ENCODE measurements at regions not wholly inside any gene's neighbourhood (a gene's known extent, or its start where the extent isn't known, plus 50 kb on each side); places are given as distances from the start of the nearest gene placed in this dataset.

DNA sequence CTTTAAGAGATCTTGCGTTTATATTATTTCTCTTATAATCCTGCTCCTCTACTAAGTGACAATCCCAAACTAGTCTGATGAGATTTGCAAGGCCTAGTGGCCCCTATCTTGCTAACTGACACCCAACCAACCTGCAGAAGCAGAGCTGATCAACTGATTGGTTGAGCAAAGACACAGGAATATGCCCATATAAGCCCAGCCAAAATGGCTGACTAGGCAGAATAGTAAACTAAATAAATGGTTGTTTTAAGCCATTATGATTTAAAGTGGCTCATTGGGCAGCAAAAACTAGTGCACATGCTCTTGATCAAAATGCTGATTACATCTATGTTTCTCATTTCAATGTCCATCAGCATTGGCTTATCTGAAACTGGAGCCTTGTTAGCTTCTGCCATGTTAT, 238.0 kb upstream of the PDE4D start:
- no peak overlapping the region for H2AFZ ChIP-seq (ENCODE audit: low read depth, low read length)
- H3K4me2 ChIP-seq (ENCODE audit: insufficient read depth, low read length): no peak overlapping the region
- ChIA-PET POLR2A (no interaction called here), CTCF (no interaction called here)
- TF ChIP-seq MYC (IDR thresholded peaks at IDR 0.05; ENCODE audit: low read depth, low read length): no peak
- TF ChIP-seq, protein P1, sequence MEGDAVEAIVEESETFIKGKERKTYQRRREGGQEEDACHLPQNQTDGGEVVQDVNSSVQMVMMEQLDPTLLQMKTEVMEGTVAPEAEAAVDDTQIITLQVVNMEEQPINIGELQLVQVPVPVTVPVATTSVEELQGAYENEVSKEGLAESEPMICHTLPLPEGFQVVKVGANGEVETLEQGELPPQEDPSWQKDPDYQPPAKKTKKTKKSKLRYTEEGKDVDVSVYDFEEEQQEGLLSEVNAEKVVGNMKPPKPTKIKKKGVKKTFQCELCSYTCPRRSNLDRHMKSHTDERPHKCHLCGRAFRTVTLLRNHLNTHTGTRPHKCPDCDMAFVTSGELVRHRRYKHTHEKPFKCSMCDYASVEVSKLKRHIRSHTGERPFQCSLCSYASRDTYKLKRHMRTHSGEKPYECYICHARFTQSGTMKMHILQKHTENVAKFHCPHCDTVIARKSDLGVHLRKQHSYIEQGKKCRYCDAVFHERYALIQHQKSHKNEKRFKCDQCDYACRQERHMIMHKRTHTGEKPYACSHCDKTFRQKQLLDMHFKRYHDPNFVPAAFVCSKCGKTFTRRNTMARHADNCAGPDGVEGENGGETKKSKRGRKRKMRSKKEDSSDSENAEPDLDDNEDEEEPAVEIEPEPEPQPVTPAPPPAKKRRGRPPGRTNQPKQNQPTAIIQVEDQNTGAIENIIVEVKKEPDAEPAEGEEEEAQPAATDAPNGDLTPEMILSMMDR (IDR thresholded peaks at IDR 0.05; ENCODE audit: extremely low read depth in 1 of 2, insufficient read depth in 1 of 2, low read depth in 1 of 2, low read length in 2 of 2): no peak
- intact Hi-C loops (cut with micrococcal nuclease) (no loop called here), dilution Hi-C loops (cut with MboI; ENCODE audit: extremely low pct_ligation_motif_present, low sequenced_read_pairs) (no loop called here)
- no peak overlapping the region for H3K9ac ChIP-seq (replicated peaks; ENCODE audit: extremely low read depth, insufficient read depth, low read length)
- no peaks in the 10 kb centered on the region for H3K79me2 ChIP-seq (ENCODE audit: control insufficient read depth, insufficient read depth, low read length)
- DNase-seq (ENCODE audit: low read depth, low spot score): no peak
- H3K27me3 ChIP-seq (ENCODE audit: control insufficient read depth in 2 of 2, insufficient read depth in 2 of 2, low read length in 2 of 2): no peaks in the 10 kb centered on the region
- FAIRE-seq: no peak
- H3K4me3 ChIP-seq (replicated peaks in 1 of 3; ENCODE audit: insufficient read depth in 1 of 3, low read depth in 1 of 3, low read length in 3 of 3): no peak overlapping the region
- no peaks in the 10 kb centered on the region for H3K4me1 ChIP-seq (ENCODE audit: control insufficient read depth, extremely low read depth, insufficient read depth, low read length)
- no peaks in the 10 kb centered on the region for H4K20me1 ChIP-seq (replicated peaks; ENCODE audit: control insufficient read depth, extremely low read depth, insufficient read depth, low read length)
- no peaks in the 10 kb centered on the region for H3K9me1 ChIP-seq (replicated peaks; ENCODE audit: control insufficient read depth, extremely low read depth, insufficient read depth, low read length)
- no peaks in the 10 kb centered on the region for H3K9me3 ChIP-seq (replicated peaks; ENCODE audit: control insufficient read depth, insufficient read depth, low read length)
- no peaks in the 10 kb centered on the region for H3K36me3 ChIP-seq (ENCODE audit: control insufficient read depth in 2 of 2, extremely low read depth in 1 of 2, insufficient read depth in 2 of 2, low read length in 2 of 2)
- no TSS peak for BruUV-seq (replicated peaks)
- no peak overlapping the region for H3K27ac ChIP-seq (ENCODE audit: insufficient read depth, low read depth, low read length)

DNA sequence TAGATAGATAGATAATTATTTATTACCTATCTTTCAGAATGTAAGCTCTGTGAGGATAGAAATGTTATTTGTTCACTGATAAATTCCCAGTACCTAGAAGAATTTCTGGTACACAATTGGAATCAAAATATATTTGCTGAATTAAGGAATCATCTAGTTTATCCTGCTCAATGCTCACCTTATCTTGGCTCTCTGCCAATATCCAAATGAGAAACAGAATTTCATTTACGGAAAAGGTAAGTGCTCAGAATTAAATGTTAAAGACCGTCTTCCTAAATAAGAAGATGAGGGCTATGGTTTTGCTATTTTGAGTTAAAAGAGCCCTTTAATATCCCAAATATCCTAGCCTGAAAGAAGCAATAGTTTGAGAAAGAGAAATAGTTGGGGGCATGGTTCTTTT, 232.1 kb upstream of the PDE4D start:
- TF ChIP-seq POLR2A (IDR thresholded peaks at IDR 0.05; ENCODE audit: low read depth, low read length) (no peak), FOS (IDR thresholded peaks at IDR 0.05; ENCODE audit: borderline replicate concordance, insufficient read depth, low read length) (no peak), GATA2 (IDR thresholded peaks at IDR 0.05; ENCODE audit: insufficient read depth, insufficient read length, low read depth, low read length) (no peak), POLR2AphosphoS5 (IDR thresholded peaks at IDR 0.05; ENCODE audit: insufficient read depth, low read depth, low read length) (no peak), JUN (IDR thresholded peaks at IDR 0.05; ENCODE audit: borderline replicate concordance, insufficient read depth, insufficient read length, low read depth) (no peak), MYC (IDR thresholded peaks at IDR 0.05; ENCODE audit: low read depth, low read length) (no peak), EZH2 (IDR thresholded peaks at IDR 0.05; ENCODE audit: borderline replicate concordance, low read depth, low read length, severe bottlenecking) (no peak)
- TF ChIP-seq, protein P1 (IDR thresholded peaks at IDR 0.05; ENCODE audit: extremely low read depth in 1 of 2, insufficient read depth in 1 of 2, low read depth in 1 of 2, low read length in 2 of 2): no peak
- TF ChIP-seq, protein P2, sequence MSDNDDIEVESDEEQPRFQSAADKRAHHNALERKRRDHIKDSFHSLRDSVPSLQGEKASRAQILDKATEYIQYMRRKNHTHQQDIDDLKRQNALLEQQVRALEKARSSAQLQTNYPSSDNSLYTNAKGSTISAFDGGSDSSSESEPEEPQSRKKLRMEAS (IDR thresholded peaks at IDR 0.05; ENCODE audit: insufficient read depth, insufficient read length): no peak
- no peak for FAIRE-seq
- Histone ChIP-seq H2AFZ (ENCODE audit: low read depth, low read length) (no peak overlapping the region), H3K4me2 (ENCODE audit: insufficient read depth, low read length) (no peak overlapping the region), H4K20me1 (replicated peaks; ENCODE audit: control insufficient read depth, extremely low read depth, insufficient read depth, low read length) (no peaks in the 10 kb centered on the region), H3K9me3 (replicated peaks; ENCODE audit: control insufficient read depth, insufficient read depth, low read length) (no peaks in the 10 kb centered on the region), H3K36me3 (ENCODE audit: control insufficient read depth in 2 of 2, extremely low read depth in 1 of 2, insufficient read depth in 2 of 2, low read length in 2 of 2) (no peaks in the 10 kb centered on the region), H3K9me1 (replicated peaks; ENCODE audit: control insufficient read depth, extremely low read depth, insufficient read depth, low read length) (no peaks in the 10 kb centered on the region), H3K27ac (ENCODE audit: insufficient read depth, low read depth, low read length) (no peak overlapping the region), H3K4me3 (replicated peaks in 1 of 3; ENCODE audit: insufficient read depth in 1 of 3, low read depth in 1 of 3, low read length in 3 of 3) (no peak overlapping the region), H3K79me2 (ENCODE audit: control insufficient read depth, insufficient read depth, low read length) (no peaks in the 10 kb centered on the region), H3K4me1 (ENCODE audit: control insufficient read depth, extremely low read depth, insufficient read depth, low read length) (no peaks in the 10 kb centered on the region), H3K27me3 (ENCODE audit: control insufficient read depth in 2 of 2, insufficient read depth in 2 of 2, low read length in 2 of 2) (no peaks in the 10 kb centered on the region), H3K9ac (replicated peaks; ENCODE audit: extremely low read depth, insufficient read depth, low read length) (no peak overlapping the region)
- ChIA-PET POLR2A (no interaction called here), CTCF (no interaction called here)
- no peak for DNase-seq (ENCODE audit: low read depth, low spot score)
- dilution Hi-C loops (cut with MboI; ENCODE audit: extremely low pct_ligation_motif_present, low sequenced_read_pairs): no loop called here
- intact Hi-C loops (cut with micrococcal nuclease): no loop called here
- BruUV-seq (replicated peaks): no TSS peak

Measured in endothelial cell of umbilical vein (primary cell).